ENCODE measurements at regions not wholly inside any gene's neighbourhood (a gene's known extent, or its start where the extent isn't known, plus 50 kb on each side); places are given as distances from the start of the nearest gene placed in this dataset.

DNA sequence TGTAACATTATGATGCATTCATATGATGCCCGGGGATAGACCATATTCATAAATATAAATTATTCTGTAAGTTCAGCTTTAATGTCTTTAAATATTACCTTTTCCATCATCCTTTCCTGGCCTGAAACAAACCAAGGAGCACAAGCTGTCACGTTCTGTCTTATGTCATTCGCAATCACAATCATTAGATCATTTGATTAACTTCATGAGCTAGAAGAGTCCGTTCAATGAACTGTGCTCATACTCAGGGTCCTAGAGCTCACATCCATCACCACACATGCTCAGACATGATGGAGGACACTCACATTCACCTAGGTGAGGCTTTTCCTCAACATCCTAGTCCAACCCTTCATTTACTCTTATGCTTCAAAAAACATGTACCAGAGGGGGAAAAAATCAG lies 599.0 kb upstream of the ID2 start:
- Histone ChIP-seq H3K4me2 (ENCODE audit: low read length) (no peak overlapping the region), H3K9me3 (replicated peaks; ENCODE audit: low read length) (no peaks in the 10 kb centered on the region), H3K9ac (ENCODE audit: low read depth, low read length) (no peak overlapping the region), H3K27me3 (ENCODE audit: control insufficient read depth, insufficient read depth, low read length) (peaks cover 7% of the 10 kb centered on the region), H3K4me1 (ENCODE audit: control insufficient read depth, insufficient read depth, low read length) (peaks cover 18% of the 10 kb centered on the region), H3K36me3 (ENCODE audit: insufficient read depth, low read length) (no peaks in the 10 kb centered on the region), H3K4me3 (ENCODE audit: low read length) (no peak overlapping the region)

DNA sequence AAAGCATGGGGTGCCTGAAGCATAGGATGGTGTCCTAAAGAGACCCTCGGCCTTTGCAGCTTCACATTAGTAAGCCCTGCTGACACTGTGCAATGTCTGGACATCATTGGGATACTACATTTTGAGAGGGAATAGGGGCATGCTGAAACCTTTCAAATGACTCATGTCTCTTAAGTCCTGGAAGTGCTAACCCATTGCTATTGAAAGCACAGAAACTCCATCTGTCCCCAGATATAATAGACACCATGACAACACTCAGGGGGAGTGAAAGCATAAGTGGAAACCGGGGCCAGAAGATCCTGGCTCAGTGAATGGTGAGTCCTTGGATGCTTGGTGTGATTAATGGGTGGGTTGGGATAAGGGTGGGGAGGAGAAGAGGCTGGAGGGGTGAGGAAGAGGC lies 595.5 kb upstream of the ID2 start:
- H3K4me2 ChIP-seq (ENCODE audit: low read length): peak overlapping the region; percentile 70
- H3K27me3 ChIP-seq (ENCODE audit: control insufficient read depth, insufficient read depth, low read length): no peaks in the 10 kb centered on the region
- H3K4me1 ChIP-seq (ENCODE audit: control insufficient read depth, insufficient read depth, low read length): peaks cover 32% of the 10 kb centered on the region
- H3K36me3 ChIP-seq (ENCODE audit: insufficient read depth, low read length): no peaks in the 10 kb centered on the region
- no peak overlapping the region for H3K9ac ChIP-seq (ENCODE audit: low read depth, low read length)
- no peaks in the 10 kb centered on the region for H3K9me3 ChIP-seq (replicated peaks; ENCODE audit: low read length)
- H3K4me3 ChIP-seq (ENCODE audit: low read length): no peak overlapping the region

DNA sequence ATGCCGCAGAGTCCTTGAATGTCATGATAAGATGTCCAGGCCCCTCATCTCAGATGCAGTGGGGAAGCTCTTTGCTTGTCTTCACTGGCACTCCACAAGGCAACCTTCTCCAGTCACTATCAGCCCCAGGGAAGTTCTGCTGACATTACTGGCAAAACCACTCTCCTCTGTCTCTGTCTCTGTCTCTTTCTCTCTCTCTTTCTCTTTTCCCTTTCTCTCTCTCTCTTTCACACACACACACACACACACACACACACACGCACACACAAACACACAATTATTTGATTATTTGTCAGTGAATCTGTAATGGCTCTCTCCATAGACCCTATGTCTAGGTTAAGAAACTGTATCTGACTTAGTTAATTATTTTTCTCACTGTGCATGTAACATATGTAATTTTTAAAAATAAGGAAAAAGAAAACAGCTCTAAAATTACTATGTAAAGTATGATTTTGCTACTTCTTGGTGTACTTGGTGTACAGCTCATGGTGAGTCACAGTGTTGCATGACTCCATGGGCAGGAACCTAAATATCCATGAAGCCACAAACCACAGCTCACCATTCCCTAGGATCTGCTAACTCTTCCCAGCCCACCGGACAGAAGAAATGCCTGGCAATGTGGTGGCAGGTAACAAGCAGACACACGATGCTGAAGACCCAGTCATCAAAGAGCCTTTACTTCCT lies 594.9 kb upstream of the ID2 start:
- Histone ChIP-seq H3K27me3 (ENCODE audit: control insufficient read depth, insufficient read depth, low read length) (no peaks in the 10 kb centered on the region), H3K9me3 (replicated peaks; ENCODE audit: low read length) (no peaks in the 10 kb centered on the region), H3K36me3 (ENCODE audit: insufficient read depth, low read length) (no peaks in the 10 kb centered on the region), H3K4me2 (ENCODE audit: low read length) (peak overlapping the region; percentile 70), H3K4me1 (ENCODE audit: control insufficient read depth, insufficient read depth, low read length) (peaks cover 34% of the 10 kb centered on the region), H3K9ac (ENCODE audit: low read depth, low read length) (peak overlapping the region; percentile 9), H3K4me3 (ENCODE audit: low read length) (peak overlapping the region; percentile 11)

DNA sequence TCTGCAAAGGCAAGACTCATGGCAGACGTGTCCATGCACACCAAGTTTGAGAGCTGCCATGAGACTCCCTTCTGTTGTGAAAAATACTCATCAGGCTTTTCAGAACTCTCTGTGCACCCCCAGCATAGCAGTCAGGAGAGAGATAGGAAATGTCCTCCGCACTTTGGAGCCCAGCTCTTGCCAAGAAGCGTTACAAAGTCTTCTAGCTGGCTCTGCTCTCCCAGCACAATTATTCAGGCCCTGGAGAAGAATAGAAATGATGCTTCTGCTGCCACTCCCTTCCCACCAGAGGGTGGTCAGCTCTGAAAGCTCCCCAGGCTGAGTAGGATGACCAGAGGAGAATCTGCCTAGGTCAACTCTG lies 594.4 kb upstream of the ID2 start:
- Histone ChIP-seq H3K27me3 (ENCODE audit: control insufficient read depth, insufficient read depth, low read length) (no peaks in the 10 kb centered on the region), H3K36me3 (ENCODE audit: insufficient read depth, low read length) (no peaks in the 10 kb centered on the region), H3K4me1 (ENCODE audit: control insufficient read depth, insufficient read depth, low read length) (peaks cover 34% of the 10 kb centered on the region), H3K9ac (ENCODE audit: low read depth, low read length) (peak overlapping the region; percentile 5), H3K4me2 (ENCODE audit: low read length) (peak overlapping the region; percentile 70), H3K4me3 (ENCODE audit: low read length) (peak overlapping the region; percentile 11), H3K9me3 (replicated peaks; ENCODE audit: low read length) (no peaks in the 10 kb centered on the region)

DNA sequence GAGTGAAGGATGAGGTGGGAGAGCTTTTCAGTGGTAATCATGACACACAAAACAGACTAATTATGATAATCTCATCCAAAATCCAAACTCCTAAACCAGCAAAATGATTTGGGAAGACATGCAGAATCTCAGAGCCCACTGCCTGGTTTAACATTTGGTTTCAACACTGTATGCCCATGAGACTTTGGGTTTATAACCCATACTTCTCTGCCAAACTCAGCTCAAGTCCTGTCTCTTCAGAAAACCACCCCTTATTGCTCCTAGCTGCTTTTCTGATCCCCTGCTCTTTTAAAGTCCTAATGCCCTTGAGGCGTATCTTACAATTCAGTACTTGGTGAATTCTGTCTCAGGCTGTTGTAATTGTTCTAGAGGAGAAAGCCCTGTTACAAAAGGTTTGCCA lies 593.0 kb upstream of the ID2 start:
- Histone ChIP-seq H3K4me3 (ENCODE audit: low read length) (no peak overlapping the region), H3K9ac (ENCODE audit: low read depth, low read length) (no peak overlapping the region), H3K4me2 (ENCODE audit: low read length) (no peak overlapping the region), H3K4me1 (ENCODE audit: control insufficient read depth, insufficient read depth, low read length) (peaks cover 34% of the 10 kb centered on the region), H3K36me3 (ENCODE audit: insufficient read depth, low read length) (no peaks in the 10 kb centered on the region), H3K27me3 (ENCODE audit: control insufficient read depth, insufficient read depth, low read length) (no peaks in the 10 kb centered on the region), H3K9me3 (replicated peaks; ENCODE audit: low read length) (no peaks in the 10 kb centered on the region)

- H3K9me3 ChIP-seq (replicated peaks; ENCODE audit: low read length): no peaks in the 10 kb centered on the region
- no peak overlapping the region for H3K4me3 ChIP-seq (ENCODE audit: low read length)
- peaks cover 34% of the 10 kb centered on the region for H3K4me1 ChIP-seq (ENCODE audit: control insufficient read depth, insufficient read depth, low read length)
- no peak overlapping the region for H3K9ac ChIP-seq (ENCODE audit: low read depth, low read length)
- no peak overlapping the region for H3K4me2 ChIP-seq (ENCODE audit: low read length)
- H3K36me3 ChIP-seq (ENCODE audit: insufficient read depth, low read length): no peaks in the 10 kb centered on the region
- no peaks in the 10 kb centered on the region for H3K27me3 ChIP-seq (ENCODE audit: control insufficient read depth, insufficient read depth, low read length)
Measured at GRCh38 chr2:8089596-8089995, 592.3 kb upstream of the ID2 start.

GRCh38 chr2:8090748-8091700 lies 590.8 kb upstream of the ID2 start:
- Histone ChIP-seq H3K4me1 (ENCODE audit: control insufficient read depth, insufficient read depth, low read length) (peaks cover 32% of the 10 kb centered on the region), H3K9me3 (replicated peaks; ENCODE audit: low read length) (no peaks in the 10 kb centered on the region), H3K9ac (ENCODE audit: low read depth, low read length) (no peak overlapping the region), H3K4me3 (ENCODE audit: low read length) (peak overlapping the region; percentile 28), H3K4me2 (ENCODE audit: low read length) (peak overlapping the region; percentile 41), H3K27me3 (ENCODE audit: control insufficient read depth, insufficient read depth, low read length) (no peaks in the 10 kb centered on the region), H3K36me3 (ENCODE audit: insufficient read depth, low read length) (no peaks in the 10 kb centered on the region)

GRCh38 chr2:8094526-8094925 lies 587.3 kb upstream of the ID2 start:
- no peak overlapping the region for H3K9ac ChIP-seq (ENCODE audit: low read depth, low read length)

DNA sequence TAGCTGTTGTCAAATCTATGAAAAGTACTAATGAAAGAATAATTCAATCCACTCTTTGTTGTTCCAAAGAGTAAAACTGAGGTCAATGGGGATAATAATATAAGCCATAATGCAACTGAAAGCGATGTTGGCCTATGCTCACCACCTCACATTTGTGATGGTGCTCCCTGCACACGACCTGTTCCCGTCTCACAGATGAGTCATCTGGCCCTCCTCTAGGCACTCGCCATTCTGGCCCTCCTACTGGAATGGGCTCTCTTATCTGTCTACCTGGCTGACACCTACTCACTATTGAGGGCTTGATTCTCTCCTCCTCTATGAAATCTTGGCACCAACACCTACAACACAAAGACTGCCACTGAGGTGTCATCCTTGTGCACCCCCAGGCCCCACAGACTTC lies 585.9 kb upstream of the ID2 start:
- H3K9ac ChIP-seq (ENCODE audit: low read depth, low read length): no peak overlapping the region
- H3K4me3 ChIP-seq (ENCODE audit: low read length): no peak overlapping the region
- no peaks in the 10 kb centered on the region for H3K36me3 ChIP-seq (ENCODE audit: insufficient read depth, low read length)

More at GRCh38 chr2:8094526-8094925, 587.3 kb upstream of the ID2 start:
- Histone ChIP-seq H3K4me1 (ENCODE audit: control insufficient read depth, insufficient read depth, low read length) (peaks cover 12% of the 10 kb centered on the region), H3K4me3 (ENCODE audit: low read length) (no peak overlapping the region), H3K9me3 (replicated peaks; ENCODE audit: low read length) (no peaks in the 10 kb centered on the region), H3K4me2 (ENCODE audit: low read length) (no peak overlapping the region), H3K27me3 (ENCODE audit: control insufficient read depth, insufficient read depth, low read length) (no peaks in the 10 kb centered on the region), H3K36me3 (ENCODE audit: insufficient read depth, low read length) (no peaks in the 10 kb centered on the region)

DNA sequence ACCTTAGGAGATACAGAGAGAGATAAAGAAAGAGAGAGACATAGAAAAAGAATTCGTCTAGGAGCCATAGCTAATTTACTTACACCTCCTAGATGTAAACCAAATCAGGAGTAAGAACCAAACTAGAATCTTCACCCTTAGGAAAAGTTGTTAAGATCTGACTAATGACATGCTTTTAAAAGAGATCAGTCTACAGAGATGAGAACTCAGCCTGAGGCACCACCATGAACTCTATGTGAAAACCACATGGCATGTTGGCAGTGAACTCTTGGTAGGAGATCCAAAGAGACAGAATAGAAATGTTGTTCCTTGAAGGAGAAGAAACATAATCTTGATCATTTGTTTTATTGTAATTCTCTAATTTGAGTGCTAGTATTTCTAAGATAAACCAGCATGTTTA lies 585.4 kb upstream of the ID2 start:
- no peak overlapping the region for H3K4me3 ChIP-seq (ENCODE audit: low read length)
- peaks cover under 1% of the 10 kb centered on the region for H3K4me1 ChIP-seq (ENCODE audit: control insufficient read depth, insufficient read depth, low read length)
- no peak overlapping the region for H3K9ac ChIP-seq (ENCODE audit: low read depth, low read length)
- H3K9me3 ChIP-seq (replicated peaks; ENCODE audit: low read length): no peaks in the 10 kb centered on the region
- H3K27me3 ChIP-seq (ENCODE audit: control insufficient read depth, insufficient read depth, low read length): no peaks in the 10 kb centered on the region
- no peak overlapping the region for H3K4me2 ChIP-seq (ENCODE audit: low read length)
- H3K36me3 ChIP-seq (ENCODE audit: insufficient read depth, low read length): no peaks in the 10 kb centered on the region

More for the DNA sequence above, 585.9 kb upstream of the ID2 start:
- Histone ChIP-seq H3K9me3 (replicated peaks; ENCODE audit: low read length) (no peaks in the 10 kb centered on the region), H3K27me3 (ENCODE audit: control insufficient read depth, insufficient read depth, low read length) (no peaks in the 10 kb centered on the region), H3K4me2 (ENCODE audit: low read length) (no peak overlapping the region), H3K4me1 (ENCODE audit: control insufficient read depth, insufficient read depth, low read length) (peaks cover 5% of the 10 kb centered on the region)

- Histone ChIP-seq H3K27me3 (ENCODE audit: control insufficient read depth, insufficient read depth, low read length) (no peaks in the 10 kb centered on the region), H3K4me1 (ENCODE audit: control insufficient read depth, insufficient read depth, low read length) (no peaks in the 10 kb centered on the region), H3K9ac (ENCODE audit: low read depth, low read length) (no peak overlapping the region), H3K9me3 (replicated peaks; ENCODE audit: low read length) (no peaks in the 10 kb centered on the region), H3K4me3 (ENCODE audit: low read length) (no peak overlapping the region), H3K4me2 (ENCODE audit: low read length) (no peak overlapping the region), H3K36me3 (ENCODE audit: insufficient read depth, low read length) (no peaks in the 10 kb centered on the region)
Measured at GRCh38 chr2:8098476-8099266, 583.2 kb upstream of the ID2 start.

Data from skeletal muscle satellite cell (primary cell).